Spleen (tissue), 7 donors: ENCODE measurements at regions not wholly inside any gene's neighbourhood (a gene's known extent, or its start where the extent isn't known, plus 50 kb on each side); places are given as distances from the start of the nearest gene placed in this dataset.

Experiments
- POLR2A ChIP-seq, 3 donors: fragments of 450-650 bp; IDR thresholded peaks; one replicate each; pipeline ENCODE4 v1.5.1; 2017; ENCODE audit warnings: antibody characterized with exemption in 3 of 3, mild to moderate bottlenecking in 1 of 3
- POLR2AphosphoS5 ChIP-seq, 3 donors: sonication (generic); formaldehyde crosslinking; IDR thresholded peaks; one replicate each; pipeline ENCODE4 v1.5.1; 2017; ENCODE audit warnings: antibody characterized with exemption in 3 of 3
- TF ChIP-seq, protein P1 (sequence below), 11 experiments: fragments of 200-600 bp in 7 of 11; fragments of 450-650 bp in 4 of 11; sonication (generic) in 4 of 11; IDR thresholded peaks in 8 of 11; conservative IDR thresholded peaks in 3 of 11; 1 replicate in 7 of 11; 2 replicates in 4 of 11; pipeline versions ENCODE4 v1.4.0 to v1.8.0; 2016 to 2021; ENCODE audit warnings: antibody characterized with exemption in 11 of 11, inconsistent platforms in 4 of 11, mild to moderate bottlenecking in 1 of 11
- donor health status: DM: no; HTN: no; CAD: no; lungs with moderate emphysema.
- donor health status: DM: no; HTN: no; CAD: no.
- donor health status: DM: no; HTN: no; CAD: no.

DNA sequence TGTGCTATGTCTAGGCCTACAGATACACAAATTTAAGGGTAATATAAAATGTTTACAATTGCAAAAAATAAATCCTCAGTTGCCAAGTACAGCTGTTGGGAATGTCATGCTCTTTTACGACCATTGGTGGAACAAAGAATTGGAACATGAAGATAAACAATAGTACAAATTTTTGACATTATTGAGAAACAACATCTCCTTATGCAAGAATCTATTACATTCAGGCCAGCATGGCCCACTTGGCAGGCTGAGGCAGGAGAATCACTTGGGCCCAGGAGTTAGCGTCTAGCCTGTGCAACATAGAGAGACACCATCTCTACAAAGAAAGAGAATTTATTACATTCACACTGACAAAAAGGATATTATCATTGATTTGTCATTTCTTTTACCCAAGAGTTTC, 135.9 kb upstream of the NTF3 start:
- TF ChIP-seq, protein P1, sequence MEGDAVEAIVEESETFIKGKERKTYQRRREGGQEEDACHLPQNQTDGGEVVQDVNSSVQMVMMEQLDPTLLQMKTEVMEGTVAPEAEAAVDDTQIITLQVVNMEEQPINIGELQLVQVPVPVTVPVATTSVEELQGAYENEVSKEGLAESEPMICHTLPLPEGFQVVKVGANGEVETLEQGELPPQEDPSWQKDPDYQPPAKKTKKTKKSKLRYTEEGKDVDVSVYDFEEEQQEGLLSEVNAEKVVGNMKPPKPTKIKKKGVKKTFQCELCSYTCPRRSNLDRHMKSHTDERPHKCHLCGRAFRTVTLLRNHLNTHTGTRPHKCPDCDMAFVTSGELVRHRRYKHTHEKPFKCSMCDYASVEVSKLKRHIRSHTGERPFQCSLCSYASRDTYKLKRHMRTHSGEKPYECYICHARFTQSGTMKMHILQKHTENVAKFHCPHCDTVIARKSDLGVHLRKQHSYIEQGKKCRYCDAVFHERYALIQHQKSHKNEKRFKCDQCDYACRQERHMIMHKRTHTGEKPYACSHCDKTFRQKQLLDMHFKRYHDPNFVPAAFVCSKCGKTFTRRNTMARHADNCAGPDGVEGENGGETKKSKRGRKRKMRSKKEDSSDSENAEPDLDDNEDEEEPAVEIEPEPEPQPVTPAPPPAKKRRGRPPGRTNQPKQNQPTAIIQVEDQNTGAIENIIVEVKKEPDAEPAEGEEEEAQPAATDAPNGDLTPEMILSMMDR (IDR thresholded peaks at IDR 0.05 in 8 of 11, conservative IDR thresholded peaks at IDR 0.05 in 3 of 11): no peak
- TF ChIP-seq POLR2AphosphoS5 (IDR thresholded peaks at IDR 0.05) (no peak), POLR2A (IDR thresholded peaks at IDR 0.05) (no peak)
